Cerebellar nuclear complex (tissue), 1 donor: ENCODE measurements at regions not wholly inside any gene's neighbourhood (a gene's known extent, or its start where the extent isn't known, plus 50 kb on each side); places are given as distances from the start of the nearest gene placed in this dataset.

Source experiments
- DNase-seq, 2 experiments: peaks; one replicate each; lab custom pipeline; 2025; lab: John Stamatoyannopoulos, UW

DNA sequence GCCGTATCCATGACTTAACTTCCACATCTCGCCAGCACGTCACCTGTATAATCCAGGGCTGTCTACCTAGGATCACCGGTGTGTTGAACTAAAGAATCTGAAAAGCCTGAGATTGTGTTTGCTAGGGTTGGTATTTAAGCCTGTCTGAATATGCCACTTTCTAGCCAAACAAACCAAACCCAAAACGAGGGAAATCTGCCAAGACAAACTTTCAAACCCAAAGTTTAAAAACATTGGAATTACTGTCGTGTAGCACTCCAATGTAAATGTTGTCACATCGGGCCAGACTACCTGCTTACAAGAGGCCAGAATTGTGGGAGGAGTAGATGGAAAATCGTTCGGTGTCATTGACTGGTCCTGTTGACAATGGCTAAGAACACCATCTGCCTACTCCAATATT, 747.8 kb downstream of the EFNB2 start:
- no peak for DNase-seq

DNA sequence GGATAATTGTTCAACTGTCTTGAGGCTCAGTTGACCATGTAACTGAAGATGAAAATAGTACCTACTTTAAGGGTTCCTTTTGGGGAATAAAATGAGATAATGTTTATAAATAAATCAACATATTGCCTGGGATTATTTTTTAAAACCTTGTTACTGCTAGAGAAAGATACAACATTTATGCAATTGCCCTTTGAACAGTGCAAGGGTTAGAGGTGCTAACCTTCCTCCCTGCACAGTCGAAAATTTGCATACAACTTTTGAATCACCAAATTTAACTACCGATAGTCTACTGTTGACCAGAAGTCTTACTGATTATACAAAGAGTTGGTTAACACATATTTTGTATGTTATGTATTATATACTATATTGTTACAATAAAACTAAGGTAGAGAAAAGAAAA, 750.0 kb downstream of the EFNB2 start:
- DNase-seq, result no peak

DNA sequence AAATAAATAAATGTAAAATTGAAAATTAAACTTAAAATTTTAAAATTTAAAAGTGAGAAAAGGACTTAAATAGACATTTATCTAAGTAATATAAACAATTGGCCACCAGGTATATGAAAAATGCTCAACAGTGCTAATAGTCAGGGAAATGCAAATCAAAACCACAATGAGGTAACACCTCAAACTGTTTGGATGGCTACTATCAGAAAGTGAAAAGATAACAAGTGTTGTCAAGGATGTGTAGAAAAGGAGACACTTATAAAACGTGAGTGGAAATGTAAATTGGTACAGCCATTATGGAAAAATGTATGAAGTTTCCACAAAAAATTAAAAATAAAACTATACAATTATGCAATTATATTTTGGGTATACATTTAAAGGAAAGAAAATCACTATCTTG, 752.2 kb downstream of the EFNB2 start:
- no peak for DNase-seq

DNA sequence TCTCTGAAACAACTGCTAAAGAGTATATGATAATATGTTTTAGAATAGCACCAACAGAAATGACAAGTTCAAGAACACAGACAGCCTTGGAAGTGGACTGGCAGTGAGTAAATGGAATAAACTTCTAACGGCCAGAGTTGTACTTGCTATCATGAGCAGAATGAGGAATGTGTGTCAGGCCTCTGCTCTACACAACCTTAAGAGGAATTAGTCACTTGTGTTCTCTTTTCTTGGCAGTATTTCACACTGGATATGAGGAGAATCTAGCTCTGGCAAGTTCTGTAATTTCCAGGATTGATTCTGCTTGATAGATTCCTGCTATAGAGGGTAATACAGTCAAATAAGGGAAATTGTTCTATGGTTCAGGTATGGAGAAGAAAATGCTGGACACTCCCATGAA, 757.3 kb downstream of the EFNB2 start:
- DNase-seq, result no peak

DNA sequence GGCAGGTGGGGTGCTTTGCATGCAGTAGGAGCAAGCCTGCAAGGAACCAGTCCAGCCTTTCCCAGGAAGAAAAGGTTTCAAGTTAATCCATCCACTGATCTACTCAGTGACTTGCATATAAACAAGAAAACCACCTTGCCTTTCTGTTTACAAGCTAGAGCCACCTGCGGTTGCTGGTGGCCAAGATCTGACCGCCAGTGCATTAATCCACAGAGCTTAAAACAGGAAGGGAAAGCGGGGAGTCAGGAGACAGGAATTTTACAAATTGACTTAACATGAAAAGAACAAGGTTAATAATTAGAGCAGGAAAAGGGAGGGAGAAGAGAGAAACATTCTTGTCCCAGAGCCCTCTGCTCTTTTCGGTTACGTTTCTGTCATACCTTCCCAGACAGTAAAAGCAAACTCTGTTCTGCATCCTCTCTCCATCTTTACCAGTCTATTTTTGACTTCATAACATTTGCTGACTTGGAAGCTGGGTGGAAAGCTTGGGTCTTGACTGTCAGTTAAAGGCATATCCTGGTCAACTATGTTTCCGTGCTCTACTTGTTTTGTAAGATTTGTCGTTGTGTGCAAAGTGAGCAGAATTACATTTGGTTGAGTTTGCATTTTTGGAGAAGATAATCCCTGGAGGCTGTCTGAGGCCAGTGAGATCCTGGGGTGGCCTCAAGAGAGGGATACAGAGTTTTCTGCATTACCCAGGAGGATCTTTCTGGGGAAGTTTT, 760.6 kb downstream of the EFNB2 start:
- no peak for DNase-seq

DNA sequence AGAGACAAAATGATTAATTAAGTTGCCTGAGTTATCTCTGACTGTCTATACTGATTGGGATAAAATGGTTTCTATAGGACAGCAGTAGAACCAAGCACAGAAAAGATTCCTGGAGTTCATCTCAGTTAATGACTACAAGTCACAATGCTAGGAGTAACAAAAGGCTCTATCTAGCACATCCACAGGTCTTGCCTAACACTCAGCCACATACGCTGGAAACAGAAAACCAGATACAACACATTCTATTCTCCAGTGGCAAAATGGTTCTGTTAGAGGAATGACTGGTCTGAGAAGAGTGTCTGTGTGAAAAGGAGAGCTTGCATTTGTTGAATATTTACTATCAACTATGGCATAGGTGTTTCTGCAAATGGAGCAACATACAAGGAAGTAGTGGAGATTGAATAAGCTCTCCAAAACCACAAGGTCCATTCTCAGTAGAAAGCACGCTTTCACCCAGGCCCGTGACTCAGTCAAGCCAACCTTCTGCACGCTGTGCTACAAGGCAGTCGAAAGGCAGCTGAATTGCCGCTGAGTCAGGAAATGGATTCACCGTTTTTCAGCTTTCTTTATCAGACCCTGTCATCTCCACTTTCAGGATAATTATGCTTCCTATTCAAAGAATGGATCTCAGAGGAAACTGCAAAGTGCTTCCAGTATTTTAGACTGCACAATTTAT, 761.5 kb downstream of the EFNB2 start:
- no peak for DNase-seq

DNA sequence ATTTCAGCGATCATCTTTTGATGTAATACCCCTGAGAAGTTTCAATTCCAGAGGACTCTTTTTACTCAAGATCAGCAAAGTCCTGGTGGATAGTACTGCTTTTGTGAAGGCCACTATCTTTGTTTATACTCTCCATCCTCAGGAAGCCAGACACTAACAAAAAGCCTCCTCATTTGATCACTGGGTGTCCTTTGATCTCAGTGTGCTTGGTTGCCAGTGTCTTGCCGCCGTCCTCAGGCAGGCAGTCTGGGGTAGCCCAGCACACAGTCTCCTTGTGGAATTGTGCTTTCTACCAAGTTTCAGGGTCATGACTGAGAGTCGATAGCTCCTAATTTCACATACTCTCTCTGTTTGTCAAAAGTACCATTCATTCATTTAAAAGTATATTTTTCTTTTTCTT, 762.2 kb downstream of the EFNB2 start:
- no peak for DNase-seq

DNA sequence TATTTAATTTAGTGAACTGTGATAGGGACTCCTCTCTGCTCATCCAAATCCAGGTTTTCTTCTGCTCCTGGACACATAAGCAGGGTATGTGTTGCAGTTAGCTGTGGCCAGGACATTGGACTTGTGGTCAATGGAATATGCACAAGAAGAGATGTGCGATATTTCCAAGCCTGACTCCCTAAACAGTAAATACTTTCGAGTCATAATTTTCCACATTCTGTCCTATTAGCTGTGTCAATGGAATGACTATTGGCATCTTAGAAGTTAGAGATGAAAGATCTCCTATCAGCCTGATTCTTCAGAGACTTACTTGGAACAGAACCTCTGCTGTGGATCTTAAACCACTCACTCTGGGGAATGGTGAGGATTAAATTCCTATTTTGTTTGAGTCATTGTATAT, 771.0 kb downstream of the EFNB2 start:
- DNase-seq, result no peak

DNA sequence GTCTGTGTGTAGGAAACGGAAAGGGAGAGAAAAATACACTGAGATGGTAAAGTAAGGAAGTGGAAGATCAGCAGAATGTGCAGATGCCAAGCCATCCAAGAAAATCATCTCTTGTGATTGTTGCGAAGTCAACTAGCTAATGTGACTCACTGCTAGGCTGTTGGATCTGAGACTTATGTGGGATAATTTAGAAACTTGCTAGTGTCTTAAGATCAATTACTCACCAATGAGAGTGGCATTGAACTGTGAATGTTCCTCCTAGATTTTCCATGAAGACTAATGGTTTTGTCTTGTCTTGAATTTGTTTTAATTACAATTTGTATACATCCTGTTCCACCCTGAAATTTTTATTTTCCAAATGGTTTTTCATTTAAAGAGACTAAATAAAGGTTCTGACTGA, 771.6 kb downstream of the EFNB2 start:
- no peak for DNase-seq

DNA sequence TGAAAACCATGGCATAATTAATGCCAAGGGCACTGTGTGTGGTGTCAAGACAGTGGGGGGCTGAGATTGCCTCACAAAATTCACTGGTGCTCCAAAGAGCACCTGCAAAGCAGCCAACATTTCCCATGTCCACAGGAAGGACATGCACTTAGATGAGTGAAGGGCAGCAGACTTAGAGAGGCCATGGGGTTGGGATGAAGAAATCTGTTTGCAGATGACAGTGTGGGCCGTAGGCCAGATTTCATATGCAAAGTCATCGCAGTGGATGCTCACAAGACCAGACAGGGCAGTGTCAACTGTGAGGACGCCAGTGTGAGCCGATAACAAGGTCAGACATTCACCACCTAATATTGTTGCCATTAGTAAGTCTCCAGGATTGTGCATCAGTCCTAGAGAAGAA, 773.4 kb downstream of the EFNB2 start:
- DNase-seq, result no peak

DNA sequence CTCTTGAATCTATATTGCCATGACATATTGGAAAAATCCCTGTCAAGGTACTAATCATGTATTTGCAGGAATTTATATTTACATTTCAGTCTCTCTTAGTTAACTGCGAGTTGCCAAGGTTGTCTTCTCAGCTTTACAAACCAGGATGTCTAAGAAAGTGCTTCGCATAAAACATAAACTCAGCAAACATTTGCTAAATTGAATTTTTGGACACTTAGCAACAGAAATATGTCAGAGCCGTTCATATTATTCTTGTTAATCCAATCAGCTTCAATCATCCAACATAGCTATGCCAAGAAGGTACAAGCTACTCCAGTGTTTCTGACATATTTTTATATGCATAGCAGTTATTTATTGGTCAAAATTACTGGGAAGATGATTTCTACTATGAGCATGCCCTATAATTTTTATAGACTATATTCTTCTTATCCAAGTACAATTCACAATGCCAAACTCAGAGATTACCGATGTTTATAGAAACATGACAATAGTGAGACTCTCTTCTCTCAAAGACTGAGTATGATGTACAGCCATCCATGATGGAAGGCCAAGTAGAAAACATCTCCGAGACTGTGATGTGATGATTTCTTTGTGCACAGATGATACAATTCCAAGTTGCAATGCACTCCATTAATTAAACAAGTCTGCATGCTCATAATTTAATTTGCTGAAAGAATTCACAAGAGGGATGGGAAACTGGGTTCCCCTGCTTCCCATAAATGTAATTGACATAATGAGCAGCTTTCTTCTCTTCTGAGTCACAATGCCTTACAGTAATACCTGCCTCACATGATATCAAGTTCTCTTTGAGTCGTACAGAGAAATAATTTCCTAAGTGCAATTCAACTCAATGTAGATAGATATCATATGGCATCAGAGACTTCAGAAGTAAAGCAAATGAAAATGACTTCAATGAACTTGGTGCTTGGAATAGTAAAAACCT, 776.3 kb downstream of the EFNB2 start:
- no peak for DNase-seq

DNA sequence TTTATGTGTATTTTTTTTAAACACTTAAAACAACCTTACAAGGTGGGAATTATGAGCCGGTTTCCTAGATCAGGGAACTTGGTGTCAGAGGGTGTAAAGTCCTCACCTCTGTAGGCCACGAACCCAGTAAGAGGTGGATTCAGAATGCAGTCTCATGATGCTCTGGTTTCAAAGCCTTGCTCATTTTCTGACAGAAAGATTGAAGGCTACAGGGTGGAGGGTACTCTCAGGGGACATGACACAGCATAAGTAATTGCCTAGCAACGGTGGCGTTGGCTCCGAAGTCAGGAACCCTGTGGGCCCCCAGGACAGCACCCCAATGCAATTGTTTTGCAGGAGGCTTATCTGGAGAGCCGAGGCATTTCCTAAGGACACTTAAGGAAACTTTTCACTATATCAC, 794.7 kb downstream of the EFNB2 start:
- DNase-seq, result no peak

DNA sequence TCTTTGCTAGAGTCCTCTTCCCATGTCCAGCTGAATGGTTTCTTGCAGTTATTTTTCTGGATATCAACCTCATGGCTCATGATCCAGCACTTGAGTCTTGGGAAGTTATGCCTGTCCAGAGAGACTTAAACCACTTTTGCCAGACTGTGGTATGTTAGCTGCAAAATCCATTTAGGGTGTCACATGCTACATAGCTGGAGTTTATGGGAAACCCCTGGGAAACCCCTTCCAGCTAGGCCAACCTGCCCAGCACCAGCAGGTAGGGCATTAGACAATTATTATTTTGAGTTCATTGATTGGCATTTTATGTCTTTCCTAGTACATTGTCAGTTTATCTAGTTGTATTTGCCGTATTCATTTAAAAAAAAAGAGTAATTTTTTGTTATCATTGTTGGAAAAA, 797.8 kb downstream of the EFNB2 start:
- DNase-seq, result no peak

DNA sequence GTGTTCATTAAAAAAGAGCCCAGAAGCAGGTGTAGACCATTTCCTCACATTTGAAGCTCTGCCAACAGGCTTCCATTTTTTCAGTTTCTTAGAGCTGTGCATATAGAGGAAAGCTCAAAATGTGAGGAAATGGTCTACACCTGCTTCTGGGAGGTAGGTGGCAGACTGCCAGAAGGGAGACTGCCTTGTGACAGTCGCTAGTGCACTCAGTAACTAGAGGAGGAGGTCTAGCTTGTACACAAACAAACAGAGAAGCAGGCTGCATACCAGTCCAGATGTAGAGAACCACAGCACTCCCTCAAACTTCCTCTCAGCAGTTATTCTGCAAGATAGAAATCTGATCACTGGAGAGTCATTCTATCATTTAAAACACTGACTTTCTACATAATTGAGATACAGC, 800.2 kb downstream of the EFNB2 start:
- DNase-seq, result no peak

DNA sequence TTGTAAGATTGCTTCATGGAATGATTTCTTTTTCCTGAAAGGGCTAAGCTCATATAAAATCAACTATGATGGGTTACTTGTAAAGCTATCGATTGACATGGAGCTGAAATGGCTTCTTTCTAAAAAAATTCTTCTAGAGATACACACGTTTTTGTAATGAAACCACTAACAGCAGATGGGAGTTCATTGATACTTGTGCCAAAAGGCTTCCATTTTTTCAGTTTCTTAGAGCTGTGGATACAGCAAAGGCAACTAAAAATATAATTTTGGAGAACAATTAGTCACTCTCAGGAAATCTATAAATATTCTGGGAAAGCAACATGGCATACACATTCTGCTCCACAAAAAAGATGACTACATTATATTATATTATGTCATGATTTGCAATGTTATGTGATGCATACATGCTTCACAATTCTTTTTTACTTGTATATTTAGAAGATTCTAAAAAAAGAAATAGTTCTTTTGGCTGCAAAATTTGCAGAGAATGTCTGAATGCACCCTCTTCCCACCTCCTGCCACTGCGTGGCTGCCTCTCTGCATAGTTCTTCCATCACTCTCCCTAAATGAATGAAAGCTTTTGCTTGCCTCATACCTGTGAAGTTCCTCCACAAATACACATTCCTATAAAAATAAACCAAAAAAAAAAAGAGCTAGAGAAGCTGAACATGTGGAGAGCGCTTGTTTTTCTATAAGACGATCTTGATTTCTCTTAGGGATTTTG, 802.5 kb downstream of the EFNB2 start:
- no peak for DNase-seq

DNA sequence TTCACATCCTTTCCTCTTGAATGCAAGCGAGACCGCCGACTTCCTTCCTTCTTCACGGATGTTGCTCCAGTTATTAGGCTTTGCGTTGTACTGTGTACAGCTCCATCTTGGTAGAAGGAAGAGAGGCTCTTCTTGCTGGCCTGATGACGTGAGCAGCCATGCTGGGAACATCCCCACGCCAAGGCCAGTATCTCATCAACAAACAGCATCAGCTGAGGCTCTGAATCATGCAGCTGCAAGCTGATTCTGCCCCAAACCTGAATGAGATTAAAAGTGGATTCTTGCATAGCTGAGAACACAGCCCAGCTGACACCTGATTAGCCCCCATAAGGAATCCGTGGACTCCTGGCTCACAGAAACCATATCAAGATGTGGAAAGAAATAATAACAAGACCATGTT, 809.6 kb downstream of the EFNB2 start:
- DNase-seq, result no peak

DNA sequence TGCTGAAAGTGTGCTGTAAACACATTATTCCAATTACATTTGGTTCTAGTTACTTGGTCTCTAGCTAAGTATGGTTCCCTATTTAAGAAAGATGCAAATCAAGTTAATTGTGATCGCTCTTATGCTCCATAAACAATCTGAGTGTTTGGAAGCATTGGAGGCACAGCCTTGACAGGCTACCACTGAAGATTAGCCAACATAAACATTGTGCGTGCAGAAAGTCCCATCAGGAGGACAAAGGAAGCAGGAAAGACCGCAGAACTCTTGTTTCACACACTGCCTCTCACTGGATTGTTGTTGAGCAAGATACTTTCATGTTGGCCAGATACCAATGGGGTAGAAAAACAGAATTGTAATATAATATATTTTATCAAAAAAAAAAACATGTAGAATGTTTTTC, 814.4 kb downstream of the EFNB2 start:
- no peak for DNase-seq

DNA sequence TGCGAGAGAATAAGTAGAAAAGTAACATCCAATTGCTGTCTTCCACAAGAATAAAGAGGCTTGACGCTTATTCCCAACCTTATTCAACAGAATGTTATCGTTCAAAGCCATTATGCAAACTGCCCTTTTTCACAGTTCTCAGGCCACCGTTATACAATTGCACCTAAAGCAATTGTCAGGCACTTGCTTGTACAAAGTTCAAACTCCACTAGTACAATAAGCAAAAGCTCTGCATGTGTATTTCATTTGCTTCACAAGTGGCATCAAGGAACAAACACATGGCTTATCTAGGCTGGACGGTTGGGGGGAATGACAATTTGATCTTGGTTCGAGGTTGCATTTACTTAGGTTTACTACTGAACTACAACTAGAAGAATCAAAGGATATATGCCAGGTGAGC, 815.6 kb downstream of the EFNB2 start:
- no peak for DNase-seq

DNA sequence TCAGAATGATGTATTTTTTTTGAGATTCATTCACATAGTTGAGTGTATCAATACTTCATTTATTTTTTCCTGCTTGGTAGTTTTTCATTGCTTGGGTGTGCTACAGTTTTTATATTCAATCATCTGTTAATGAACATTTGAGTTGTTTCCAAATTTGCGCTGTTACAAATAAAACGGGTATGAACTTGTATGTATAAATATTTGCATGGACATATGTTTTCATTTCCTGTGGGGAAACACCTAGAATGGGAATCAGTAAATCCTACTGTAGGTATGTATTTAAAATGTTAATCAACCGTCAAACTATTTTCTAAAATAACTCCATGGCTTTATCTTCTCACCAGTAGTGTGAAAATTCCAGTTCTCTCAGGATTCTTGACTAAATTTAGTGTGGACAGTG, 826.3 kb downstream of the EFNB2 start:
- no peak for DNase-seq

DNA sequence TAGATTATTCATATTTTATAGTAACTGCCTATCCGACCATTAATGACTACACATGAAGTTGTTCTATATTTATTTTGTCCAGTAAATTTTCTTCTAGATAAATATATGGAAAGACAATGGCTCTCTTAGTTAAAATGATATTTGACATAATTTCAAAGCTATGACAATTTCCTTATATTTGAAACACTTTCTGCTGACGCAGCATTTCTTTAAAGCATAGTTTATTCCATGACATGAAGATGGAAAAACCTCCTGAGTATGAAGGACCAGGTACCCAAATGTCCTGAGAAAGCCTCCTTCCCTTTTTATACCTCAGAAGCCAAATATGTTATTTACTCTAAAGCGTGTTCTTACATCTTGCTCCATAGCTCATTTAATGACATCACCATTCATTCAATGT, 831.6 kb downstream of the EFNB2 start:
- no peak for DNase-seq

DNA sequence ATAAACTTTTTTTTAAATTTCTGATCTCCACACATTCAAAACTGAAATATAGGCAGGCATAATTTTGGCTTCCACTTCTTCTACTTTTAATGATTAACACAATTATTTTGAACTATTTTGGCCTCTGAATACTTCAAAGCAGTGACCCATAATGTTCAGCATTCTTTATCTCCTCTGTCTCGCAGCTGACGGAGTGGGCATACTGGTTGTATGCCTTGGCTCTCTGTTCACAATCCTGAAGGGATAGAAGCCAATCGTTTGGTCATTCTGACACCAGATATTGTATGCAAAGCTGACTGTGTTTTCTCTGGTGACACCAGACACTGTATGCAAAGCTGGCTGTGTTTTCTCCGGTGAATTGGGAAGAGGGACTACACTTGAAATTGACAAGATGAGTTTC, 833.0 kb downstream of the EFNB2 start:
- no peak for DNase-seq

DNA sequence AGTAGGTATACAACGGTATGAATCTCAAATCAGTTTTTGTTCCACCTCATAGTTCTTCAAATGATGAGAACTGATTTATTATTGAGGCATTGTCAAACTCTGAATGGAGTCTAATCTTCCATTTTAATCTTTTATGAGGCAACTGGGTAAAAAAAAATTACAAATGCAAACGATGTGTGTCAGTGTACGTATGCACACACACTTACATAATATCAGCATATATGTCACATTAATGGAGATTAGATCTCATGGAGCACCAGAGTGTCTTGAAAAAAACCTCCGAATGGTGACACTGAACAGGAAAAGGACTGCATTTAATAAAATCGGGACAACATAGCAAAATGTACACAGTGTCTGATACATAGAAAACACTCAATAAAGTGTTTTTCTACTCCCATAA, 842.7 kb downstream of the EFNB2 start:
- DNase-seq, result no peak
